Neuronal stem cell (in vitro differentiated cells): ENCODE measurements at regions not wholly inside any gene's neighbourhood (a gene's known extent, or its start where the extent isn't known, plus 50 kb on each side); places are given as distances from the start of the nearest gene placed in this dataset.

ENCODE experiments used
- DNase-seq: peaks from one replicate; pipeline ENCODE4 v3.0.0-alpha.2; 2013; ENCODE audit warnings: low spot score
- H2AFZ ChIP-seq: one replicate; pipeline ENCODE4 v1.6.1; 2013; ENCODE audit warnings: mild to moderate bottlenecking, low read length, inconsistent platforms
- H2AK5ac ChIP-seq: 2 replicates; pipeline ENCODE4 v1.6.1; 2013; ENCODE audit warnings: low read depth, mild to moderate bottlenecking, inconsistent platforms, low read length, moderate library complexity, mixed read lengths
- H2BK120ac ChIP-seq: 2 replicates; pipeline ENCODE4 v1.6.1; 2013; ENCODE audit warnings: low read depth, mild to moderate bottlenecking, inconsistent platforms, low read length, moderate library complexity, mixed read lengths
- H2BK12ac ChIP-seq: one replicate; pipeline ENCODE4 v1.6.1; 2013; ENCODE audit warnings: low read length, inconsistent platforms
- H2BK15ac ChIP-seq: 2 replicates; pipeline ENCODE4 v1.6.1; 2013; ENCODE audit warnings: mild to moderate bottlenecking, low read length, inconsistent platforms, mixed read lengths
- H2BK5ac ChIP-seq: one replicate; pipeline ENCODE4 v1.6.1; 2013; ENCODE audit warnings: inconsistent platforms, mild to moderate bottlenecking, low read length, moderate library complexity
- H3K14ac ChIP-seq: one replicate; pipeline ENCODE4 v1.6.1; 2013; ENCODE audit warnings: low read length, inconsistent platforms
- H3K18ac ChIP-seq: 2 replicates; pipeline ENCODE4 v1.6.1; 2013; ENCODE audit warnings: low read length, inconsistent platforms
- H3K23ac ChIP-seq: 2 replicates; pipeline ENCODE4 v1.6.1; 2013; ENCODE audit warnings: low read depth, mild to moderate bottlenecking, mixed read lengths, low read length, inconsistent platforms; ENCODE audit not compliant: poor library complexity
- H3K27ac ChIP-seq: replicated peaks from 3 replicates; pipeline ENCODE4 v1.5.1; 2013; ENCODE audit warnings: low read length, inconsistent platforms
- H3K27me3 ChIP-seq, 3 experiments: 2 replicates each; pipeline ENCODE4 v1.6.1; 2013; ENCODE audit warnings: low read length in 3 of 3, mild to moderate bottlenecking in 2 of 3, inconsistent platforms in 1 of 3, low read depth in 1 of 3, mixed read lengths in 1 of 3, moderate library complexity in 1 of 3; ENCODE audit not compliant: control insufficient read depth in 3 of 3, insufficient read depth in 3 of 3
- H3K36me3 ChIP-seq, 2 donors: replicated peaks in 1 of 2; 2 replicates each; pipeline ENCODE4 v1.6.1; 2013; ENCODE audit warnings: low read length in 2 of 2; ENCODE audit not compliant: control insufficient read depth in 2 of 2, insufficient read depth in 2 of 2
- H3K4ac ChIP-seq: 2 replicates; pipeline ENCODE4 v1.6.1; 2013; ENCODE audit warnings: inconsistent platforms, mild to moderate bottlenecking, low read length, moderate library complexity
- H3K4me1 ChIP-seq, 2 donors: 1 replicate in 1 of 2; 2 replicates in 1 of 2; pipeline ENCODE4 v1.6.1; 2013; ENCODE audit warnings: low read length in 2 of 2, low read depth in 1 of 2; ENCODE audit not compliant: control insufficient read depth in 2 of 2, insufficient read depth in 1 of 2
- H3K4me2 ChIP-seq: one replicate; pipeline ENCODE4 v1.6.1; 2013; ENCODE audit warnings: mild to moderate bottlenecking, low read length, inconsistent platforms; ENCODE audit not compliant: insufficient read depth, poor library complexity, severe bottlenecking
- H3K4me3 ChIP-seq, 2 donors: 2 replicates each; pipeline ENCODE4 v1.5.1; 2013; ENCODE audit warnings: low read length in 2 of 2, mild to moderate bottlenecking in 2 of 2, inconsistent platforms in 1 of 2, moderate library complexity in 1 of 2
- H3K79me1 ChIP-seq: one replicate; pipeline ENCODE4 v1.6.1; 2013; ENCODE audit warnings: low read depth, mild to moderate bottlenecking, inconsistent platforms, low read length, moderate library complexity
- H3K9ac ChIP-seq: one replicate; pipeline ENCODE4 v1.6.1; 2013; ENCODE audit warnings: mild to moderate bottlenecking, low read depth, low read length, inconsistent platforms; ENCODE audit not compliant: poor library complexity
- H3K9me3 ChIP-seq, 2 donors: replicated peaks in 1 of 2; 2 replicates each; pipeline versions ENCODE3 to v1.6.1; 2013; ENCODE audit warnings: low read length in 2 of 2, mild to moderate bottlenecking in 2 of 2, inconsistent platforms in 1 of 2, low read depth in 1 of 2, mixed read lengths in 1 of 2, moderate library complexity in 1 of 2; ENCODE audit not compliant: control insufficient read depth in 2 of 2, insufficient read depth in 1 of 2
- H4K8ac ChIP-seq: one replicate; pipeline ENCODE4 v1.6.1; 2013; ENCODE audit warnings: low read depth, mild to moderate bottlenecking, inconsistent platforms, low read length, moderate library complexity
- H4K91ac ChIP-seq: one replicate; pipeline ENCODE4 v1.6.1; 2013; ENCODE audit warnings: low read length, low read depth, mild to moderate bottlenecking, inconsistent platforms; ENCODE audit not compliant: poor library complexity
- WGBS, 2 donors: extraction: QIAGEN DNeasy Blood & Tissue Kit; methylation state at CpG; one replicate each; pipeline ENCODE4 v1.1.7; 2013; ENCODE audit warnings: missing lambda C conversion rate in 2 of 2, mixed read lengths in 1 of 2; ENCODE audit not compliant: insufficient read length in 2 of 2, insufficient replicate concordance in 1 of 2; ENCODE audit errors: extremely low coverage in 2 of 2; 5-methylcytosine and 5-hydroxymethylcytosine counted together

DNA sequence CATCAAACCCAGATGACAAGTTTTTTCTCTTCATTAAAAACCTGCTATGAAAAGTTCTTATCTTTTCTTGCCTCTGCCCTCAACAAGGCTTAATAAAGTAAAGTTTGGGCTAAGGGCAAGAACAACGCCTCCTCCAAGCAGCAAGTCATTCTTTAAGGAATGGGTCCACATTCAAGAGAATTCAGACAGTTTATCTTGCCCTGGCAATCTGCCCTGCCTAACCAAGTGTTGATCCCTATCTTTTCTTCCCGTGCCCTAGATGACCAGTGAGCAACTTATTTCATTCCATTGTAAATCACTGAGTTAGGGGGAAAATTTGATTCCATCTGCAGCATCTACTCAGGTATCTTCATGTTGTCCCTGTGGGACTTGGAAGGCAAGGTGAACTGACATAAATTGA lies 370.3 kb upstream of the DPPA4 start:
- Histone ChIP-seq H3K36me3 (no peaks in the 10 kb centered on the region), H3K9ac (no peak overlapping the region), H2BK120ac (no peak overlapping the region), H2BK15ac (no peak overlapping the region), H3K27ac (no peak overlapping the region), H3K14ac (no peak overlapping the region), H3K27me3 (no peaks in the 10 kb centered on the region), H2AFZ (no peak overlapping the region), H3K18ac (no peak overlapping the region), H3K23ac (no peak overlapping the region), H3K79me1 (no peaks in the 10 kb centered on the region), H3K4me1 (no peaks in the 10 kb centered on the region), H3K4ac (no peak overlapping the region), H4K91ac (no peak overlapping the region), H3K4me2 (no peak overlapping the region), H3K9me3 (no peaks in the 10 kb centered on the region), H2AK5ac (no peak overlapping the region), H4K8ac (no peak overlapping the region), H2BK12ac (no peak overlapping the region), H3K4me3 (no peak overlapping the region), H2BK5ac (no peak overlapping the region)
- no peak for DNase-seq
- no CpG with 5 or more reads among the region's 2 CpGs for WGBS, 2 donors

DNA sequence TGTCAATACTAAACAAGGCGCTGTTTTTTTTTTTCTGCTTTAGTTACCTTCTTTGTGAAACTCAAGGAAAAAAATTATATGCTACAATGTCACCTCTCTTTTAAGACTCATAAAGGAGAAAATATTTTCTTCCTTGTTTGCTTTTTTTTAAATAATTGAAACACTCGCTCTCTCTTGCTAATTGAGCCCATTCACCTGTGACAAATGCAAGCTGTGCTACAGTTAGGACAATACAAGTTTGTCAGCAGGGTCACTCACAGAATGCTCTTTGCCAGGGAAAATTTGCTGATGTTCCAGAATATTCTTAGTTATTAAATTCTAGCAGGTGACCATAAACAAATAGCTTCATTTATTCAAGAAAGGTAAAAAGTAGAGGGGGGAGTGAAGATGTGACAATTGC lies 375.9 kb upstream of the DPPA4 start:
- H3K27me3 ChIP-seq, result no peaks in the 10 kb centered on the region
- H2AK5ac ChIP-seq, result no peak overlapping the region
- no peak overlapping the region for H3K4me3 ChIP-seq
- no peak overlapping the region for H2BK120ac ChIP-seq
- no peak overlapping the region for H3K18ac ChIP-seq
- no peaks in the 10 kb centered on the region for H3K4me1 ChIP-seq
- no peak overlapping the region for H4K8ac ChIP-seq
- no peaks in the 10 kb centered on the region for H3K9me3 ChIP-seq
- DNase-seq, result no peak
- H3K79me1 ChIP-seq, result no peaks in the 10 kb centered on the region
- H3K36me3 ChIP-seq, result no peaks in the 10 kb centered on the region
- no peak overlapping the region for H4K91ac ChIP-seq
- no peak overlapping the region for H3K4me2 ChIP-seq
- H3K27ac ChIP-seq, result no peak overlapping the region
- H2BK15ac ChIP-seq, result no peak overlapping the region
- no peak overlapping the region for H2AFZ ChIP-seq
- no peak overlapping the region for H2BK12ac ChIP-seq
- no peak overlapping the region for H3K4ac ChIP-seq
- no peak overlapping the region for H3K23ac ChIP-seq
- WGBS, 2 donors, result no CpG with 5 or more reads among the region's 2 CpGs
- no peak overlapping the region for H2BK5ac ChIP-seq
- no peak overlapping the region for H3K9ac ChIP-seq
- H3K14ac ChIP-seq, result no peak overlapping the region

DNA sequence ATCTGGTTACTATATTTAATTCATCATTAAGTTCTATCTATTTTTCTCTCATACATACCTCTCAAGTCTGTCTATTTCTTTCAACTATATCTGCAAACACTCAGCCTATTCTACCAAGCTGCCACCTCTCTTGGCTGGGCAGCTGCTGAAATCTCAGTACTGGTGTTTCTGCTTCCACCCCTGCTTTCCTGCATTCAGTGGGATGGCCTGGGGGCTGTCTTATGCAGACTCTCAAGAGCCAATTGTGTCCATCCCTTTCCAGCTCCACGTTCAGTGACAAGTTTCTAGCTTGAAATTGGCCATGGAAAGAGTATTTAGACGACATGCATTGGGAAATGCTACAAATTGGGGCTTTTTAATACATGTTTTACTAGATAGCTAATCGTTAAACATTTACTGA lies 378.4 kb upstream of the DPPA4 start:
- Histone ChIP-seq H3K14ac (no peak overlapping the region), H2BK15ac (no peak overlapping the region), H3K4me2 (no peak overlapping the region), H2AK5ac (no peak overlapping the region), H3K27me3 (no peaks in the 10 kb centered on the region), H3K4me1 (no peaks in the 10 kb centered on the region), H3K9ac (no peak overlapping the region), H3K23ac (no peak overlapping the region), H4K8ac (no peak overlapping the region), H4K91ac (no peak overlapping the region), H3K27ac (no peak overlapping the region), H3K4me3 (no peak overlapping the region), H2BK5ac (no peak overlapping the region), H2BK120ac (no peak overlapping the region), H3K18ac (no peak overlapping the region), H3K4ac (no peak overlapping the region), H2AFZ (no peak overlapping the region), H3K79me1 (no peaks in the 10 kb centered on the region), H2BK12ac (no peak overlapping the region), H3K9me3 (no peaks in the 10 kb centered on the region), H3K36me3 (no peaks in the 10 kb centered on the region)
- DNase-seq, result no peak
- no CpG with 5 or more reads among the region's 3 CpGs for WGBS, 2 donors

GRCh38 chr3:109718850-109719249 lies 381.5 kb upstream of the DPPA4 start:
- Histone ChIP-seq H2AFZ (no peak overlapping the region), H3K14ac (no peak overlapping the region), H3K23ac (no peak overlapping the region), H3K4me2 (no peak overlapping the region), H4K91ac (no peak overlapping the region), H3K18ac (no peak overlapping the region), H3K79me1 (no peaks in the 10 kb centered on the region), H3K9ac (no peak overlapping the region), H3K9me3 (no peaks in the 10 kb centered on the region), H3K27ac (no peak overlapping the region), H3K4me1 (no peaks in the 10 kb centered on the region), H2BK120ac (no peak overlapping the region), H2BK15ac (no peak overlapping the region), H2BK5ac (no peak overlapping the region), H3K4ac (no peak overlapping the region), H3K36me3 (no peaks in the 10 kb centered on the region), H2BK12ac (no peak overlapping the region), H2AK5ac (no peak overlapping the region), H3K4me3 (no peak overlapping the region), H4K8ac (no peak overlapping the region), H3K27me3 (no peaks in the 10 kb centered on the region)
- DNase-seq, result no peak
- no CpG with 5 or more reads among the region's 4 CpGs for WGBS, 2 donors
